HG02623 (cell line): ENCODE measurements at regions not wholly inside any gene's neighbourhood (a gene's known extent, or its start where the extent isn't known, plus 50 kb on each side); places are given as distances from the start of the nearest gene placed in this dataset.

ENCODE experiments used
- ATAC-seq: cut with Tn5 transposase; IDR thresholded peaks from one replicate; pipeline ENCODE4 v1.9.1; 2021; ENCODE audit warnings: moderate library complexity; ENCODE audit not compliant: unreplicated experiment

GRCh38 chr10:107814865-107815487, 650.5 kb upstream of the SORCS1 start:
- peak; percentile 64 for ATAC-seq

GRCh38 chr10:107813451-107814162, 649.1 kb upstream of the SORCS1 start:
- ATAC-seq: no peak

GRCh38 chr10:107809889-107810288, 645.4 kb upstream of the SORCS1 start:
- no peak for ATAC-seq

GRCh38 chr10:107807836-107808235, 643.3 kb upstream of the SORCS1 start:
- no peak for ATAC-seq

- ATAC-seq: no peak
Measured at GRCh38 chr10:107806026-107806425, 641.5 kb upstream of the SORCS1 start.

- no peak for ATAC-seq
Measured at GRCh38 chr10:107803546-107803945, 639.0 kb upstream of the SORCS1 start.

GRCh38 chr10:107800061-107800460, 635.6 kb upstream of the SORCS1 start:
- ATAC-seq: no peak

- no peak for ATAC-seq
Measured at GRCh38 chr10:107790271-107790670, 625.8 kb upstream of the SORCS1 start.

GRCh38 chr10:107771066-107771465, 606.6 kb upstream of the SORCS1 start:
- ATAC-seq: no peak

GRCh38 chr10:107767185-107767584, 602.7 kb upstream of the SORCS1 start:
- ATAC-seq: no peak

GRCh38 chr10:107754814-107755213, 590.3 kb upstream of the SORCS1 start:
- ATAC-seq: no peak

- no peak for ATAC-seq
Measured at GRCh38 chr10:107749235-107749634, 584.7 kb upstream of the SORCS1 start.

GRCh38 chr10:107747851-107748250, 583.3 kb upstream of the SORCS1 start:
- no peak for ATAC-seq

GRCh38 chr10:107741971-107742370, 577.5 kb upstream of the SORCS1 start:
- no peak for ATAC-seq

GRCh38 chr10:107740962-107741690, 576.6 kb upstream of the SORCS1 start:
- no peak for ATAC-seq

GRCh38 chr10:107739951-107740350, 575.4 kb upstream of the SORCS1 start:
- ATAC-seq: no peak

GRCh38 chr10:107733328-107734130, 569.0 kb upstream of the SORCS1 start:
- no peak for ATAC-seq

- no peak for ATAC-seq
Measured at GRCh38 chr10:107732045-107732444, 567.5 kb upstream of the SORCS1 start.

GRCh38 chr10:107728807-107729206, 564.3 kb upstream of the SORCS1 start:
- ATAC-seq: no peak

GRCh38 chr10:107727767-107728317, 563.3 kb upstream of the SORCS1 start:
- no peak for ATAC-seq

- ATAC-seq: no peak
Measured at GRCh38 chr10:107718864-107719263, 554.4 kb upstream of the SORCS1 start.
